ENCODE measurements at regions not wholly inside any gene's neighbourhood (a gene's known extent, or its start where the extent isn't known, plus 50 kb on each side); places are given as distances from the start of the nearest gene placed in this dataset.
"Not testable (repeated sequence)": the region's sequence is repeated elsewhere in the genome, so short reads cannot be mapped to it uniquely, and the experiment has no call there.

DNA sequence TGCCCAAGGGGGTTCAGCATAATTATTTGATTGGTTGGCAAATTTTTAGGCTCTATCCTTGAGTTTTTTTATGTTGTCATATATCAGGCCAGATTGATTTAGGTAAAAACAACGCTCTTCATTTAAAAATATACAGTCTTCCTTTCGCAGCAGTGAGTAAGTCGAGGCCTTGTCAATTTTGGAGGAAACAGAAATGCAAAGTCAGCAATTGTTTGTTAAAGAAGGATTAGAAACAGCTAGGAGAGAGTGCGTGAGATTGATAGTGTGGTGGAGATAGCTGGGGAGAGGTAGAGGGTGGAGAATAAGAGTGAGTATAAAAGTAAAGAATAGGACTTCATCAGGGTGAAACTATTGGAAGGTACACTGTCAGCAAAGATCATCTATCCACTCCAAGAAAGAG is 830.8 kb downstream of the LUZP2 start:
- DNase-seq, result no peak

DNA sequence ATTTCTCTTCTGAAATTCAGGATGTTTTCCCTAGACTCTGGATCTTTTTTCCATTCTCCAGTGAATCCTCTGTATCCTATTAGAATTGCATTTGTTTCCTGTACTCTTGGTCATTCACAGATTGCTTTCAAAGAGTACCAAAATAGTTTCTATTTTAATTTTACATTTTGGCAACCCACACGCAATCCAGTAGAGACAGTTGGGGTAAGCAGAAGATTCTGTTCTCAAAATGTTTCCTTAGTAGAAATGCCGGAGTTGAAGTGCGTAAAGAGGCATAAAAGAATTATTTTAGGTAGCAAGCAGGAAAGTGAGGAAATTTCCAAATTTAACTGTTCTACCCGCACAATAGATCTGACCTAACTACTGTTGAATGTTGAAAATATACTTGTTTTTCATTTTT is 842.4 kb downstream of the LUZP2 start:
- no peak for DNase-seq

DNA sequence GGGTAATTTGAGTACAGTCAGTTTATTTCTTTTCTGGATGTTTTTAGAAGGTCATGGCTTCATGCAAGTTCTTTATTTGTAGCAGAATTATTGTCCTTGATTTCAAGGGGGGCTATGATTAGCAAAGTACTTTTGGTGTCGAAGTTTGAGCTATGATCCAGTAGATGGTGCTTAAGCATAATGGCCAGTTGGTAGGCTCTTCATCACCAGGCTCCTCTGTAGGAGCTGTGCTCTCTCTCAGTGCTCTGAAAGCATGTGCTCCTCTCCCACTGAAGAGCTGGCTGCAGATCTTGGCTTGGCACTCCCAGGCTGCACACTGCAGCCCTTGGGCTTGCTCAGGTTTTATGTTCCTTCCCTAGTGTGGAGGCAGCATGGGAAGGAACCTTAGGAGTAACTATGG is 852.7 kb downstream of the LUZP2 start:
- no peak for DNase-seq

DNA sequence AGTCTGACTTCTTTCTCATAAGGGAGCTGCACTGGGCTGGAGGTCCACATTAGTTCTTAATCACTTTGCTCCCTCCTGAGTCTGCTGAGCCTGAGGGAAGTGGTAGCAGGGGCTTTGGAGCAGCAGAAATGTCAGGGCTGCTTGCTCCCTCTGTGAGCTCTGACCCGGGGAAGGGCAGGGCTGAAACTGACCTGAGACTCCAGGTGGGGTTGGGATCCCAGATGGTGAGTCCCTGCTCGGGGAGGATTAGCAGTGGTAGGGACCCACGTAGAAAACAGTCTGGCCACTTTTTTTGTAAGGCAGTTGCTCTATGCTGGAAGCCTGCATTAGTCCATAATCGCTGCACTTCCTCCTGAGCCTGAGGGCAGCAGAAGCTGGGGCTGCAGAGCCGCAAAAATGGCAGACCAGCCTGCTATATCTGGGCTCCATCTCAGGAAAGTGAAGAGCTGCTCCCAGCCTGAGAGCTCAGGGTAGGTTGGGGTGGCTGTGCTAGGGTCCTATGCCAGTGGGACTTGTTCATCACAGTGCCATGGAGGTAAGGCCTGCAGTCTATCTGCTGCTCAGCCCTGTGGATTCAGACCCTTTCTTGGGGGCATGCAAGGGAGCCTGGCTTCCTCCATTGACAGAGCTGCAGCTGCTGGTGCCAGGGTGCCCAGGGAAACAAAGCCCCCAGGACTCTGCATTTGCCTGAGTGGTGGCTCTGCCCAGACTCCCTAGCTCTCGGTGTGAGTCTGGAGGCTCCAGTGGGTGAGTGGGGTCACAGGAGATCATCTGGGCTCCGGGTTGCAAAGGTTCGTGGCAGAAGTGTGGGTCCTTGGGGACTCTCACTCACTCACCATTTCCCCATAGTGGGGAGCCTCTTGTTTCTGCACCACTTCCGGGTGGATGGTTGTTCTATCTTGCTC is 854.3 kb downstream of the LUZP2 start:
- DNase-seq, result no peak

DNA sequence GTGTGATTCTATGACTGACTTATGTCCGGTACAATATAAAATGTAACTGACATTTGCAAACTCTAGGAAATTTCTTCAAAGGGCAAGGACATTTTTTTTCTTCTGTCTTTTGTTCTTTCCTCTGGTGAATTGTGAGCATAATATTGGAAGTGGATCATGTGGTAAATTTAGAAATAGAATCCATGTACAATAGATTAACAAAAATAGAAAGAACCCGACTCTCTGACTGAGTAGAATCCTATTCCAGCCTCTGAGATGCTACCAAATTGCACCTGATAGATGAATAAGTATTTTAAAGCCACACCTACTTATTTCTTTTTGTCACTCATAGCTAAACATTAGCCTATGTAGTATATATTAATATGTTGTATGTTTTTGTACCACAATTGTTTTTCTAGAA is 860.3 kb downstream of the LUZP2 start:
- no peak for DNase-seq

DNA sequence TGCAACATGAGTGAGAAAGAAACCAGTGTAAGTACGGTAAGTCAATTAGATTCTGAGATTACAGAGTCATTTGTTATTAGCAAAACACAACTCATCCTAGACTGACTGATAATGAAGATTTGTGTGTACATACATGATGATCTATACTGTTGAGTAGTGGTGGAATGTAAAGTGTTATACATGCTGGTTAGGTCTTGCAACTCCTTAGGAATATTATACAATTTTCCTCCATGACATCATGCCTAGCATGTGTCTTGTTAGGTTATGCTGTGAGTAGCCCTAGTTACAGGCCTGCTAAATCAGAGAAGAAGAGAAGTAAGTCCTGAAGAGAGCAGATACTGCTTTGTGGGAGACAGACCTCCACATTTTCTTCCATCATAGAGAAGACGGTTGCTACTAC is 880.6 kb downstream of the LUZP2 start:
- no peak for DNase-seq

DNA sequence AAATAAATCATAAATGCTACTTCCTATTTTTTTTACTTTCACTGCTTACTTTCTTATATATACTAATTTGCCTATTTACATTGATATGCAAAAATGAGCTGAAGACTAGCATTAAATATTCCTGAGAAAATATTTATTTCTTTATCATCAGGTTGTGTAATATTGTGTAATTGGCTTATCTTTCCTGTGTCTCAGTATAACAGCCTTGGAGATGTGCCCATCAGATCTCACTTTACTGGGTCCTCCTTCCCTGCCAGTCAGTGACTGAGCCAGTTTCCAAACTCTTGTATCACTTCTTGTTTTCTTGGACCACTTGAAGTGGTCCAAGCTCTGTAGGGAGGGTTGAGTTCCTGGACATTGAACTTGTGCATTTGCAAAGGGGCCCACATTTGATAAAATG is 900.0 kb downstream of the LUZP2 start:
- DNase-seq, result no peak

DNA sequence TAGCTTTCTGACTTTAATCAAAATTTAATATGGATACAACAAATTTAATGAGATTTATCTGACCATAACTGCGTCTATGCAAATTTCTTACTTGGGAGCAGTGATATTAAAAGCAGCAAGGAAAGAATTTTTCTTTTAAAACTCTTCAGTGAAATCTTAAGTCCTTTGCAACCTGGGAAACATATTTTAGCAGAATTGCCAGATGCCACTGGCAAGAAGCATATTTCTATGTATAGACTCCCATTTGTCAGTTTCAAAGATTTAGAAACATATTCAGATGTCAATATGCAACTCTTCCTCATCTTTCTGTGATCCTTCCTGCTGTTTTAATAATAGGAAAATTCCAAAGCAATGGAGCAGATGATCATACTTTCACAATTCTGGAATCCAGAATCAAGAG is 911.3 kb downstream of the LUZP2 start:
- no peak for DNase-seq

DNA sequence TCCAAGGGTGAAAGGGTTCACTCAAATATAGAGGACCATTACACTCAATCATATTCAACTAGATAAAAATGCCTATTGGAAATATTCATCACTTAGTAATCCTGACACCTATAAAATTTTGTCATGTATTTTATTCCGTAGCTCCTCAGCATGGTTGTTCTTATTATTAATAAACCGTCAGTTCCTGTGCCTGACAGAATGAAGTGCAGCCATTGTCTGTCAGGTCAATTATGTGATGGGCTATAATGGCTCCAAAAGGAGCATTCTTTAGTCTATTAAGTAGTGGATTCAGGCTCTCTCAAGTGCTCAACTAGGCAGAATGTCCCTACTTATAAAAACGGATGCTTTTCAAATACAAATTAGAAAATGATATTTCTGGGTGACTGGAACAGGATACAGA is 916.1 kb upstream of the ANO3 start:
- DNase-seq, result no peak

DNA sequence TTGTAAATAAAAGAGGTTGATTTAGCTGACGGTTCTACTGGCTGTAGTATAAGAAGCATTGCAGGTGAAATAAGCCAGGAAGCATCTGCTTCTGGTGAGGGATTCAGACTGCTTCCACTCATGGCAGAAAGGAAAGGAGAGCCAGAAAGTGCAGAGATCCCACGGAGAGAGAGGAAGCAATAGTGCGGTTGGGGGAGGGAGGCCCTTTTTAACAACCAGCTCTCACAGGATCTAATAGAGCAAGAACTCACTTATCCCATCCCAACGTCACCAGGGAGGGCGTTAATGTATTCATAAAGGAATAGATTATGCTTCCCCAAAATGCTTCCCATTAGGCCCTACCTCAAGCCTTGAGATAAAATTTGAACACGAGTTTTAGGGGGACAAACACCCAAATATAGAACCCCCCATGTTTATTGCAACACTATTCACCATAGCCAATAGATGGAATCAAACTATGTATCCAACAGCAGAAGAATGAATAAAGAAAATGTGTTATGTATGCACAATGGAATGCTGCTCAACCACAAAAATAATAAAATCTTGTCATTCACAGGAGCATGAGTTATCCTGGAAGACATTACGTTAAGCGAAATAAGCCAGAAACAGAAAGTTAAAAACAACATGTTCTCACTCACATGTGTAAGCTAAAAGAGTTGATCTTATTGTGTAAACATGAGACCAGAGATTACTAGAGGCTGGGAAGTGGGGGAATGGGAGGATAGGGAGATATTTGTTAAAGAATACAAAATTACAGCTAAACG is 908.3 kb upstream of the ANO3 start:
- DNase-seq, result no peak

DNA sequence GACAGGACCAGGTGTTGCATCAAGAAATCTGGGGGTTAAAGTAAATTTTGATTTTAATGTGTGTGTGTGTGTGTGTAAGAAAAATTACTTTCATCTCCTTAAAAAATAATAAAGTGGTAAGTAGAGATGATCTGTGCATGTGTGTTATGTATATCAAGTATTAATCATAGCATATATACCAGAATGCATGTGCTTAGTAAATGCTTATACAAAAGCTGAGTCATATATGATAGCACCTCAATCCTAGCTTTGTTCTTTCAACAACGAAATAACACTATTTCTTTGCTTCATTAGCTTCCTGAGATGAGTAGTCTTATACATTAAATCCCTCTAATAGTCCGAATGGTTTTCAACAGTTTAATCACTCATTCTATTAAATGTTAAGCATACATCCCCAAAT is 899.6 kb upstream of the ANO3 start:
- DNase-seq, result no peak

DNA sequence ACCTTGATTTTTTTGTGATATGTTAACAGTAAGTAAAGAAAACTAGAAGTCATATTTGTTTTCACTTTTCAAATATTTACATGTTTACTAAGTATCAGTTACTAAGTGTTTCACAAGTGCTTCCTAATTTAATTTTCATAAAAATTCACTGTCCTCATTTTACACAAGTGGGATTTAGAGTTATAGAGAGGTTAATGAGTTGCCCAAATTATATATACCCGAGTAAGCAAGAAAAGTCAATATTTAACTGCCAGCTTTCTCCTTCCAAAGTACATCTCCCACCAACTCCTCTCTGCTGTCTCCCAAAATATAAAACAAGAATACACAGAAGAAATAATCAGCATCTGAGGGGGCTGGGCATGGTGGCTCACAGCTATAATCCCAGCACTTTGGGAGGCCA is 896.7 kb upstream of the ANO3 start:
- no peak for DNase-seq

DNA sequence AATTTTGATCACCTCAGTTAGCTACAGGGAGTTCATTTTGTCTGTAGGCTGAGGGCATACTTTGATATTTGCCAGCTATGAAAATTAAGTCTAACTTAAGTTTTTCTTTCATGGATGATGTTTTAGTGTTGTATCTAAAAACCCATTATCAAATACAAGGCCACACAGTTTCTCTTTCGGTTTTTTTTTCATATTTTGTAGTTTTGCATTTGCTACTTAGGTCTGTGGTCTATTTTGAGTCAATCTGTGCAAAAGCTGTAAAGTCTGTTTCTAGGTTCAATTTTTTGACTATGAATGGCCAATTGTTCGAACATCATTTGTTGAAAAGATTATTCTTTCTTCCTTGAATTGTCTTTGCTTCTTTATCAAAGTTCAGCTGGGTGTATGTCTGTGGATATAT is 895.6 kb upstream of the ANO3 start:
- no peak for DNase-seq

DNA sequence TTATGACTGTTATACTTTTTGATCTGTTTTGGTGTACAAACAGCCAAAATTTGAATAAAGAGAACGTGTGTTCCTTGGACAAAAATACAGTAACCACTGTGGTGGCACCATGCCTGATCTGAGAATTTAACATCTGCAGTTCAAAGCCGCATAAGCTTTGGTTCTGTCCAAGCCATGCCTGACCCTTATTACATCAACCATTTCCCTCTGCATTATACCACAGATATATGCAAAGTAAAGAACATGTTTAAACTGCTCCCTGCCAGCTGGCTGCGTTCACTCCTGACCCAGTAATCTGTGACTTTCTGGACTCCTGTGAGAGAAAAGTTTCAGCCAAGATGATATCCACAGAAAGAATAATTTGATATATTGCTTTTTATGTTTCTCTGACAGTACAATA is 890.5 kb upstream of the ANO3 start:
- no peak for DNase-seq

DNA sequence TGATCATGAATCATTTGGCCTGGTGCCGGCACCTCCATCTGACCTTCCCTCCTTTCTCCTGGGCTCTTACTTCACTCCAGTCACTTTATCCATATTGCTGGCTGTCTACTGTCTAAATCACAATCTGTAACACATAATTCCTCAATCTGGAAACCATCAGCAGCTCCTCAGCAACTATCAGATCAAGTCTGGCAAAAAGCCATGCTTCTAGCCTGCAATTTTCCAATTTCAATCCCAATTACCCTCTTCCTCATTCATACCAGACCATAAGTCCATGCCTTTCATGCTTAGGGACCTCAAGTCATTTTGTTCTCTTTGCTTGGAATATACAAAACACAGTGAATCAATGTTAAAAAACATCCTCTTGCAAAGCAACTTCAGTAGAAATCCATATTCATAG is 882.8 kb upstream of the ANO3 start:
- peak; percentile 47 for DNase-seq

DNA sequence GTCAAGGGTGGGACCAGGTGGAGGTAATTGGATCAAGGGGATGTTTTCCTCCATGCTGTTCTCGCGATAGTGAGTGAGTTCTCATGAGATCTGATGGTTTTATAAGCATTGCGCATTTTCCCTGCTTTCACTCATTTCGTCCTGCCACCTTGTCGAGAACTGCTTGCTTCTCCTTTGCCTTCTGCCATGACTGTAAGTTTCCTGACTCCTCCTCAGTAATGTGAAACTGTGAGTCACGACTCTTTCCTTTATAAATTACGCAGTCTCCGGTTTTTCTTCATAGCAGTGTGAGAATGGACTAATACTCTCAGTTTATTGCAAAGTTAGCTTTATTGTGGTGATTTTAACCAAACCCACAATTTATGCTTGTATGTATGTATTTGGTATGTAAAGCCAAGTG is 878.5 kb upstream of the ANO3 start:
- no peak for DNase-seq

DNA sequence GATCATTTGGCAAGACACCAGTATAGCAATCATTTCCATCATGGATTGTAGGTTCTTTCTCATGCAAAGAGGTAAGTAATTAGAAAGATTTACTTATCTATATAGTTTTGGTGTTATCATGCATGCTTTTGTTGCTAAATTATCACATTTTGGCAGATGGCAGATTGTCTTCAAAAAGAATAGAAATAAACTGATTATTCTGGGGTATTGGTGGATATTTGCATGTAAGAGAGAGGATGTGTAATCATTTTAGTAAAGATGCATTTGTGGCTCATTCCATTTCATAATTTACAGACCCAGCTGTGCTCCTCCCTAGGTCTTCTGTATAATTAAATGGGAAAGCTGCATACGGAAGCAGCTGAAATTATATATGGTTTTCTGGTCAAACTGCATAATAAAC is 875.7 kb upstream of the ANO3 start:
- DNase-seq, result no peak

DNA sequence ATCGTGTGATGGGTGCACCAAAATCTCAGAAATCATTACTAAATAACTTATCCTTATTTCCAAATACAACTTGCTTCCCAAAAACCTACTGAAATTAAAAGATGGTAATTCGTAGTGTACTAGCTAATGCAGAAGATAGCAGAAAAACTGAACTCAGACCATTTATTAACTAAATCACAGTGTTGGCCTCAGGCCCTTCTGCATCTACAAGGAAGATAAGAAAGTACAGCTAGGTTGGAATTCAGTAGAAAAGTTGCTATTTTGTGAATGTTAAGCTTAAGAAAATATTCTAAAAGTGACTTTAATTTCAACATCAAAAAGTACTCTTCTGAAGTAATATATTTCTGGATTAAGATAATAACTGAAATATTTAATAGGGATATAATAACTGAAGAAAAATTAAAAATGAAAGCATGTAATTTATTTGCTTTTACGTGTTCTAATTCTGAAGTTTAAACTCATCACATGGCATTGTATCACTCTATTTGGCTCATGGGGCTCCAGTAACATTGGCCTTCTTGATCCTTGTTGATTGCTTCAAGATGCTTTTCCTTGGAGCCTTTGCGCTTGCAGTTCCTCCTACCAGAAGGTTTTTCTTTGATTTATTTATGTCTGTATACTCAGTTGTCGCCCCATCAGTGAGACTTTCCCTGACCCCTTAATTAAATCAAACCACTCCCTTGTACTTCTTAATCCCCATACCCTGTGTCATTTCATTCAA is 847.9 kb upstream of the ANO3 start:
- DNase-seq, result no peak

DNA sequence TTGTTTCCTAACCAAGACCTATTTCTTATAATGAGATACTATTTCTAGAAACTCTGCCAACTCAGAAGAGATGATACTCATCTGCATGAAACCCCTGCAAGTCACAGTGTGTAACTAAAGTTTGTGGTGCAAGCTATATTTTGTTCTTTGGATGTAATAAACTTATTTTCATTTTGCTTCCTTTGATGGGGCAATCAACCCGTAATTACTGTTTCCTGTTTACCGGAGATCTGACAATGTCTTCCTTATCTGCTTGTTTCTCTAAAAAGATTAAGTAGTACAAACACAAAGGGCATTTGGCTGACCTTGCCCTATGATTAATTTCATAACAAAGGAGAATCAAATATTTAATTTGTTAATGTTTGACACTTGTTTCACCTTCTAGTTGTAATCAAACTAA is 846.6 kb upstream of the ANO3 start:
- DNase-seq, result no peak

DNA sequence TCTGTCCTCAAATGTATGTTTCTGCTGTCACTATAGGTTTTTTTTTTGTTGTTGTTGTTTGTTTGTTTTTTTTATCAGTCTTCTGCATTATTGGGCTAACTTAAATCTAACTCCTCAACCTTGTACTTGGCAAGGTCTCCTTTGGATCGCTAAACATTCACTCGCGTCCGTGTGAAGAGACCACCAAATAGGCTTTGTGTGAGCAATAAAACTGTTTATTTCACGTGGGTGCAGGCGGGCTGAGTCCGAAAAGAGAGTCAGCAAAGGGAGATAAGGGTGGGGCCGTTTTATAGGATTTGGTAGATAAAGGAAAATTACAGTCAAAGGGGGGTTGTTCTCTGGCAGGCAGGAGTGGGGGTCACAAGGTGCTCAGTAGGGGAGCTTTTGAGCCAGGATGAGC is 845.6 kb upstream of the ANO3 start:
- DNase-seq, result not testable (repeated sequence)

DNA sequence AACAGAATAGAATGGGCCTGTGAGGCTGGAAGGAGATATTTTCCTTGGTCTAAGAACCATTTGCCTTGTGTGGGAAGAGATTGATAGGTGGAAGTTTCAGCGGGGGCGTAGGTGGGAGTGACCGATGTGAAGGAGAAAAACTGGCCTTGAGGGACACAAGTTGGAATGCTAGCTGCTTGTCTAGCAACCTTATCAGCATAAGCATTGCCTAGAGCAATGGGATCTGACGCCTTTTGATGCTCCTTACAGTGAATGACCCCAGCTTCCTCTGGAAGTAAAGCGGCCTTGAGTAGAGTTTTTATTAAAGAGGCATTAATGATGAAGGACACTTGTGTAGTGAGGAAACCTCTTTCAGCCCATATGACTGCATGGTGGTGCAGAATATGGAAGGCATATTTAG is 843.8 kb upstream of the ANO3 start:
- DNase-seq, result not testable (repeated sequence)

DNA sequence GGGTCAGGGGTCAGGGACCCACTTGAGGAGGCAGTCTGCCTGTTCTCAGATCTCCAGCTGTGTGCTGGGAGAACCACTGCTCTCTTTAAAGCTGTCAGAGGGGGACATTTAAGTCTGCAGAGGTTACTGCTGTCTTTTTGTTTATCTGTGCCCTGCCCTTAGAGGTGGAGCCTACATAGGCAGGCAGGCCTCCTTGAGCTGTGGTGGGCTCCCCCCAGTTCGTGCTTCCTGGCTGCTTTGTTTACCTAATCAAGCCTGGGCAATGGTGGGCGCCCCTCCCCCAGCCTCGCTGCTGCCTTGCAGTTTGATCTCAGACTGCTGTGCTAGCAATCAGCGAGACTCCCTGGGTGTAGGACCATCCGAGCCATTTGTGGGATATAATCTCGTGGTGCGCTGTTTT is 830.5 kb upstream of the ANO3 start:
- not testable (repeated sequence) for DNase-seq

DNA sequence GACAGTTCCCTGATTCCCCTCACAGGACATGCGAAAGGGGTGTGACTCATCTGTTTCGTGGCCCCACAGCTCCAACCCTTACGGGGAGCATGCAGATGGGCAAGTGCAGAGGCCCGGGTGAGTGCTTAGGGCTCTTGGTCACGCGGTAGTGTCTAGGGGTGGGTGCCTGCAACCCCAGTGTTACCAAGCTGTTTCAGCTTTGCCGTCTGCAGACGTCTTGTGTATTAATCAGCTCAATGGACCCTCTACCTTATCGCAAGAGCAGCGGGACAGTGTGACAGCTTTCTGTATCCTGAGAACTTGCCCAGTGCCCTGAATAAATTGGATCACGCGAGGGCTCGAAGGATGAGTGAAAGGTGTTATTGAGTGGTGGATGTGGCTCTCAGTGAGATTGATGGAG is 816.4 kb upstream of the ANO3 start:
- no peak for DNase-seq

DNA sequence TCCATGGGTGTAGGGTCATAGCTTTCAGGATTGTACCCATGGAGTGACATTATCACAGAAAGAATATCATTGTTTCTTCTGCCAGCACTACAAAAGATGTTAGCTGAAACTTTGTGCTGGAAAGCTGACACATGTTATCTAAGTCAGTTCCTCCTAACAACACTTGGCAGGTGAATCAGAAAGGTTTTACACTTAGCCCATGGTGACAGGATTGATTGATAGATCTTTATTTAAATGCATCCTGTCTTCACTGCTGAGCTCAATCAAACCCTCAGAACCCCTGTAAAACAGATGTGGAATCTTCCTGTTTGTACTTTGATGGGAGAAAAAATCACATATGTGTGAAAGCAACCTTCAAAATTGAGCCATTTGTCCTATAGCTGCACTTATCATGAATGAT is 811.5 kb upstream of the ANO3 start:
- DNase-seq, result no peak
